Tibial nerve (tissue), 3 donors: ENCODE measurements at regions not wholly inside any gene's neighbourhood (a gene's known extent, or its start where the extent isn't known, plus 50 kb on each side); places are given as distances from the start of the nearest gene placed in this dataset.

Experiments used
- CTCF ChIP-seq, 5 experiments: fragments of 200-600 bp in 3 of 5; fragments of 450-650 bp in 2 of 5; sonication (generic) in 3 of 5; IDR thresholded peaks; one replicate each; pipeline ENCODE4 v1.5.1; 2016 to 2019; ENCODE audit warnings: antibody characterized with exemption in 5 of 5, mild to moderate bottlenecking in 3 of 5, moderate library complexity in 2 of 5
- POLR2A ChIP-seq, 2 donors: fragments of 450-650 bp; IDR thresholded peaks; one replicate each; pipeline ENCODE4 v1.6.1; 2017; ENCODE audit warnings: antibody characterized with exemption in 2 of 2, mild to moderate bottlenecking in 2 of 2, moderate library complexity in 2 of 2

- TF ChIP-seq CTCF (IDR thresholded peaks at IDR 0.05): no peak
- TF ChIP-seq POLR2A (IDR thresholded peaks at IDR 0.05): no peak
Measured at GRCh38 chr4:65193985-65194384, 476.3 kb downstream of the EPHA5 start.
